Fibroblast of lung (primary cell): ENCODE measurements at regions not wholly inside any gene's neighbourhood (a gene's known extent, or its start where the extent isn't known, plus 50 kb on each side); places are given as distances from the start of the nearest gene placed in this dataset.

Experiments
- EZH2 ChIP-seq: IDR thresholded peaks from 2 replicates; pipeline ENCODE4 v1.5.1; 2012; ENCODE audit warnings: low read length, control low read depth, mild to moderate bottlenecking; ENCODE audit errors: missing control alignments
- TF ChIP-seq, protein P1 (sequence below), 2 donors: IDR thresholded peaks in 1 of 2; conservative IDR thresholded peaks in 1 of 2; 1 replicate in 1 of 2; 2 replicates in 1 of 2; pipeline ENCODE4 v1.5.1; 2011 to 2012; ENCODE audit warnings: low read length in 2 of 2, control low read depth in 1 of 2, inconsistent platforms in 1 of 2, low read depth in 1 of 2, mild to moderate bottlenecking in 1 of 2

DNA sequence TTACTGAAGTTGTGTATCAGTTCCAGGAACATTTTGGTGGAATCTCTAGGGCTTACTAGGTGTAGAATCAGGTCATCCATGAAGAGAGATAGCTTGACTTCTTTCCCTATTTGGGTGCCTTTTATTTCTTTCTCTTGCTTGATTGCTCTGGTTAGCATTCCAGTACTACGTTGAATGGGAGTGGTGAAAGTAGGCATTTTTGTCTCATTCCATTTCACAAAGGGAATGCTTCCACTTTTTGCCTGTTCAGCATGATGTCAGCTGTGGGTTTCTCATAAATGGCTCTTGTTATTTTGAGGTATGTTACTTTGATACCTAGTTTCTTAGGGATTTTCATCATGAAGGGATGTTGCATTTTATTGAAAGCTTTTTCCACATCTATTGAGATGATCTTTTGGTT is 195.3 kb downstream of the MOXD1 start:
- TF ChIP-seq EZH2: no peak
- TF ChIP-seq, protein P1, sequence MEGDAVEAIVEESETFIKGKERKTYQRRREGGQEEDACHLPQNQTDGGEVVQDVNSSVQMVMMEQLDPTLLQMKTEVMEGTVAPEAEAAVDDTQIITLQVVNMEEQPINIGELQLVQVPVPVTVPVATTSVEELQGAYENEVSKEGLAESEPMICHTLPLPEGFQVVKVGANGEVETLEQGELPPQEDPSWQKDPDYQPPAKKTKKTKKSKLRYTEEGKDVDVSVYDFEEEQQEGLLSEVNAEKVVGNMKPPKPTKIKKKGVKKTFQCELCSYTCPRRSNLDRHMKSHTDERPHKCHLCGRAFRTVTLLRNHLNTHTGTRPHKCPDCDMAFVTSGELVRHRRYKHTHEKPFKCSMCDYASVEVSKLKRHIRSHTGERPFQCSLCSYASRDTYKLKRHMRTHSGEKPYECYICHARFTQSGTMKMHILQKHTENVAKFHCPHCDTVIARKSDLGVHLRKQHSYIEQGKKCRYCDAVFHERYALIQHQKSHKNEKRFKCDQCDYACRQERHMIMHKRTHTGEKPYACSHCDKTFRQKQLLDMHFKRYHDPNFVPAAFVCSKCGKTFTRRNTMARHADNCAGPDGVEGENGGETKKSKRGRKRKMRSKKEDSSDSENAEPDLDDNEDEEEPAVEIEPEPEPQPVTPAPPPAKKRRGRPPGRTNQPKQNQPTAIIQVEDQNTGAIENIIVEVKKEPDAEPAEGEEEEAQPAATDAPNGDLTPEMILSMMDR (conservative IDR thresholded peaks at IDR 0.05 in 1 of 2, IDR thresholded peaks at IDR 0.05 in 1 of 2; ENCODE audit: low read depth in 1 of 2, low read length in 2 of 2): no peak
